Gastroesophageal sphincter (tissue), 4 donors: ENCODE measurements at regions not wholly inside any gene's neighbourhood (a gene's known extent, or its start where the extent isn't known, plus 50 kb on each side); places are given as distances from the start of the nearest gene placed in this dataset.

Source experiments
- ATAC-seq: fragments of 150-250 bp; one replicate; pipeline ENCODE4 v1.9.1; 2016; ENCODE audit warnings: mild to moderate bottlenecking, moderate library complexity
- H3K27ac ChIP-seq, 4 donors: fragments of 200-600 bp; sonication (generic) in 3 of 4; 1 replicate in 3 of 4; 2 replicates in 1 of 4; pipeline ENCODE4 v1.5.1; 2016 to 2019
- H3K27me3 ChIP-seq: fragments of 200-600 bp; sonication (generic); one replicate; pipeline ENCODE4 v1.5.1; 2019
- H3K36me3 ChIP-seq, 2 donors: fragments of 200-600 bp; sonication (generic); one replicate each; pipeline ENCODE4 v1.5.1; 2019; ENCODE audit warnings: control low read depth in 1 of 2
- H3K4me1 ChIP-seq, 3 donors: fragments of 200-600 bp; sonication (generic); 1 replicate in 2 of 3; 2 replicates in 1 of 3; pipeline ENCODE4 v1.5.1; 2016 to 2019; ENCODE audit warnings: control low read depth in 2 of 3
- H3K4me3 ChIP-seq, 2 donors: fragments of 200-600 bp; sonication (generic); one replicate each; pipeline ENCODE4 v1.5.1; 2019; ENCODE audit warnings: mild to moderate bottlenecking in 1 of 2, moderate library complexity in 1 of 2
- H3K9me3 ChIP-seq, 3 donors: fragments of 200-600 bp; sonication (generic); one replicate each; pipeline ENCODE4 v1.5.1; 2017 to 2019; ENCODE audit warnings: control low read depth in 2 of 3
- CTCF ChIP-seq, 4 experiments: fragments of 200-600 bp in 2 of 4; fragments of 450-650 bp in 2 of 4; sonication (generic) in 1 of 4; IDR thresholded peaks; one replicate each; pipeline ENCODE4 v1.5.1; 2017 to 2019; ENCODE audit warnings: antibody characterized with exemption in 4 of 4, mild to moderate bottlenecking in 2 of 4, moderate library complexity in 2 of 4
- EP300 ChIP-seq: sonication (generic); formaldehyde crosslinking; IDR thresholded peaks from one replicate; pipeline ENCODE4 v1.6.1; 2017; ENCODE audit warnings: antibody characterized with exemption, mild to moderate bottlenecking
- POLR2A ChIP-seq, 2 donors: fragments of 450-650 bp; IDR thresholded peaks; one replicate each; pipeline ENCODE4 v1.6.1; 2017; ENCODE audit warnings: antibody characterized with exemption in 2 of 2, mild to moderate bottlenecking in 2 of 2, moderate library complexity in 1 of 2
- POLR2AphosphoS5 ChIP-seq: sonication (generic); formaldehyde crosslinking; IDR thresholded peaks from one replicate; pipeline ENCODE4 v1.6.1; 2017; ENCODE audit warnings: antibody characterized with exemption
- WGBS, 2 donors: methylation state at CpG; one replicate each; pipeline ENCODE4 v1.1.5; 2018; ENCODE audit warnings: low coverage in 1 of 2; 5-methylcytosine and 5-hydroxymethylcytosine counted together

DNA sequence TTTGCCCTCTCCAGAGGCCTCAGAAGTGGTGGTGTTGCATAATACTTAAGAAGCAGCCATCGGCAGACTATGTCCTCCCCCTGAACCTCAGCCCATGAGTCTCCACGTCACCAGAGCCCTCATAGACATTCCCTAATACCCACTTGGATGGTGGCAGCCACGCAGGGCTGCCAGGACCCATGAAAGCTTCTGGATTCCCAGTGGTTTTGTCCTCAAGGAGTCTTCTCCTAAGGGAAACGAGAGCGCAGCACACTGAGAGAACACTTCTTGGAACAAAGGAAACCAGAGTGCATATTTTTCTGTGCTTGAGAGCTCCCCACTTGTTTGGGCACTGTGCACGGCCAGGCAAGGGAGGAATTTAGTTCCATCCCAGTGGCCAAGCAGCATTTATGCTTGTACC lies 204.1 kb upstream of the DMD start:
- no peak for TF ChIP-seq EP300
- TF ChIP-seq POLR2A (IDR thresholded peaks at IDR 0.05) = no peak
- TF ChIP-seq CTCF (IDR thresholded peaks at IDR 0.05) = no peak
- no peak for TF ChIP-seq POLR2AphosphoS5
- Histone ChIP-seq H3K27ac (no peak overlapping the region), H3K4me1 (no peaks in the 10 kb centered on the region), H3K9me3 (no peaks in the 10 kb centered on the region), H3K36me3 (no peaks in the 10 kb centered on the region), H3K4me3 (no peak overlapping the region), H3K27me3 (no peaks in the 10 kb centered on the region)
- ATAC-seq = no peak
- 40% methylated on average over 1 of the region's 6 CpGs; no CpG with 5 or more reads in 1 of the 2 donors for WGBS, 2 donors

GRCh38 chrX:33385546-33385945 lies 174.2 kb upstream of the DMD start:
- H3K36me3 ChIP-seq = no peaks in the 10 kb centered on the region
- ATAC-seq = no peak
- TF ChIP-seq EP300 (no peak), POLR2AphosphoS5 (no peak), CTCF (IDR thresholded peaks at IDR 0.05) (no peak), POLR2A (IDR thresholded peaks at IDR 0.05) (no peak)
- no peaks in the 10 kb centered on the region for H3K9me3 ChIP-seq
- H3K4me1 ChIP-seq = no peaks in the 10 kb centered on the region
- no peaks in the 10 kb centered on the region for H3K27me3 ChIP-seq
- no peak overlapping the region for H3K27ac ChIP-seq
- H3K4me3 ChIP-seq = no peak overlapping the region
- 40 to 75% methylated on average over 2 of the region's 2 CpGs for WGBS, 2 donors

- Histone ChIP-seq H3K27ac (no peak overlapping the region), H3K4me1 (no peaks in the 10 kb centered on the region), H3K27me3 (no peaks in the 10 kb centered on the region), H3K9me3 (no peaks in the 10 kb centered on the region), H3K4me3 (no peak overlapping the region), H3K36me3 (no peaks in the 10 kb centered on the region)
- no peak for ATAC-seq
- WGBS, 2 donors = 59 to 67% methylated on average over 2 to 4 of the region's 4 CpGs
- TF ChIP-seq EP300 (no peak), CTCF (IDR thresholded peaks at IDR 0.05) (no peak), POLR2AphosphoS5 (no peak), POLR2A (IDR thresholded peaks at IDR 0.05) (no peak)
These were observed 168.5 kb upstream of the DMD start for GRCh38 chrX:33379839-33380238.

- Histone ChIP-seq H3K4me3 (no peak overlapping the region), H3K4me1 (no peaks in the 10 kb centered on the region), H3K36me3 (no peaks in the 10 kb centered on the region), H3K9me3 (no peaks in the 10 kb centered on the region), H3K27ac (no peak overlapping the region), H3K27me3 (no peaks in the 10 kb centered on the region)
- ATAC-seq = no peak
- TF ChIP-seq CTCF (IDR thresholded peaks at IDR 0.05) (no peak), POLR2AphosphoS5 (no peak), POLR2A (IDR thresholded peaks at IDR 0.05) (no peak), EP300 (no peak)
- 100% methylated on average over 1 of the region's 3 CpGs; no CpG with 5 or more reads in 1 of the 2 donors for WGBS, 2 donors
These were observed 146.3 kb upstream of the DMD start for GRCh38 chrX:33357606-33358005.

DNA sequence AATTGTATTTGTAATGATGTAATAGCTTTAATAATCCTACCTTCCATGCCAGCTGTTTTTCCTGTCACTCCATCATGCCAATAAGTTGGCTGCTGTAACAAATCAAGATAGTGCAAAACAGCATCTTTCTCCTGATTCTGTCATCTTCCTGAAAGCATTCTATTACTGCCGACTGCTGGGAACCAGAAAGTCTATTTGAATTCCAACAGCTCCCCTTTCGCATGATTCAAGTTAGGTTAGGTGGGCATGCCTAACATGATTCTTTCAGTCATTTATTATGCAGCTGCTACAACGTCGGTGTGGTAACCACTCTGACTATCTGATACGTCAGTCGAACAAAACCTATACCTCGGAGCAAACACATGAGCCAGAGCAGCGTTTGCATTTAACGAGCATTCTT lies 127.9 kb upstream of the DMD start:
- no peak for TF ChIP-seq EP300
- no peak for TF ChIP-seq POLR2AphosphoS5
- no peak for TF ChIP-seq CTCF (IDR thresholded peaks at IDR 0.05)
- no peak for TF ChIP-seq POLR2A (IDR thresholded peaks at IDR 0.05)
- Histone ChIP-seq H3K4me3 (peak overlapping the region; percentile 30 to 34), H3K27ac (no peak overlapping the region), H3K4me1 (no peaks in the 10 kb centered on the region), H3K36me3 (no peaks in the 10 kb centered on the region), H3K9me3 (no peaks in the 10 kb centered on the region), H3K27me3 (no peaks in the 10 kb centered on the region)
- WGBS, 2 donors = 10 to 37% methylated on average over 7 to 9 of the region's 9 CpGs
- no peak for ATAC-seq
